NOMO-1 treated with dmso at 0.1 percent for 144 hours (cell line): ENCODE measurements at regions not wholly inside any gene's neighbourhood (a gene's known extent, or its start where the extent isn't known, plus 50 kb on each side); places are given as distances from the start of the nearest gene placed in this dataset.

ENCODE experiments used
- DNase-seq: peaks from one replicate; lab custom pipeline; 2025; ENCODE audit not compliant: unreplicated experiment; lab: John Stamatoyannopoulos, UW

GRCh38 chr4:137754652-137755471 lies 222.6 kb upstream of the PCDH18 start:
- no peak for DNase-seq

GRCh38 chr4:137749466-137749865 lies 217.2 kb upstream of the PCDH18 start:
- no peak for DNase-seq

GRCh38 chr4:137748616-137749015 lies 216.3 kb upstream of the PCDH18 start:
- DNase-seq, result no peak

- no peak for DNase-seq
Observed at GRCh38 chr4:137740141-137740540, 207.8 kb upstream of the PCDH18 start.

GRCh38 chr4:137739391-137739790 lies 207.1 kb upstream of the PCDH18 start:
- no peak for DNase-seq

GRCh38 chr4:137738375-137738990 lies 206.2 kb upstream of the PCDH18 start:
- no peak for DNase-seq

GRCh38 chr4:137735561-137736104 lies 203.3 kb upstream of the PCDH18 start:
- DNase-seq, result no peak

- DNase-seq, result peak; percentile 9
Observed at GRCh38 chr4:137733174-137734141, 201.2 kb upstream of the PCDH18 start.

- DNase-seq, result no peak
Observed at GRCh38 chr4:137722910-137723309, 190.6 kb upstream of the PCDH18 start.

- no peak for DNase-seq
Observed at GRCh38 chr4:137711502-137711901, 179.2 kb upstream of the PCDH18 start.

- no peak for DNase-seq
Observed at GRCh38 chr4:137707626-137708025, 175.3 kb upstream of the PCDH18 start.

GRCh38 chr4:137707102-137707620 lies 174.9 kb upstream of the PCDH18 start:
- DNase-seq, result no peak

GRCh38 chr4:137705171-137705783 lies 173.0 kb upstream of the PCDH18 start:
- peak; percentile 61 for DNase-seq

- no peak for DNase-seq
Observed at GRCh38 chr4:137703195-137703594, 170.9 kb upstream of the PCDH18 start.

GRCh38 chr4:137702512-137702911 lies 170.2 kb upstream of the PCDH18 start:
- no peak for DNase-seq

GRCh38 chr4:137701401-137701800 lies 169.1 kb upstream of the PCDH18 start:
- no peak for DNase-seq

GRCh38 chr4:137700751-137701150 lies 168.5 kb upstream of the PCDH18 start:
- DNase-seq, result no peak

GRCh38 chr4:137700072-137700471 lies 167.8 kb upstream of the PCDH18 start:
- DNase-seq, result no peak

GRCh38 chr4:137694138-137694537 lies 161.8 kb upstream of the PCDH18 start:
- DNase-seq, result no peak

- DNase-seq, result no peak
Observed at GRCh38 chr4:137693641-137694040, 161.3 kb upstream of the PCDH18 start.
